HepG2 (cell line): ENCODE measurements at regions not wholly inside any gene's neighbourhood (a gene's known extent, or its start where the extent isn't known, plus 50 kb on each side); places are given as distances from the start of the nearest gene placed in this dataset.

Experiments used
- ATAC-seq: fragments of 200-7000 bp; cut with Tn5 transposase; 3 replicates; pipeline ENCODE4 v1.9.1; 2020; ENCODE audit warnings: mild to moderate bottlenecking, moderate library complexity
- BruUV-seq: library from RNA; stranded (reverse); fragments of 400-500 nt; replicated peaks from 2 replicates; lab custom pipeline; 2021; lab: Mats Ljungman, UMichigan
- CTCF ChIA-PET: fragments of 300-600 bp; formaldehyde crosslinking; extraction: SDS; loops from one replicate; lab custom pipeline; 2021; ENCODE audit warnings: low total read pairs, inconsistent platforms, low intra/inter-chr PET ratio; lab: Yijun Ruan, JAX
- POLR2A ChIA-PET: fragments of 350-600 bp; sonication (Branson Sonifier 250); formaldehyde crosslinking; loops from one replicate; lab custom pipeline; 2020; ENCODE audit warnings: antibody characterized with exemption, inconsistent platforms; lab: Yijun Ruan, JAX
- DNase-seq: peaks from one replicate; pipeline ENCODE4 v3.0.0-alpha.2; 2015; ENCODE audit warnings: low spot score
- FAIRE-seq: peaks from 3 replicates; lab custom pipeline; 2011; peaks lifted over from hg19 to GRCh38; lab: Jason Lieb, UNC
- H2AFZ ChIP-seq: one replicate; pipeline ENCODE4 v1.6.1; 2011; ENCODE audit warnings: low read length, inconsistent platforms
- H3K27ac ChIP-seq: fragments of 300-600 bp; 3 replicates; pipeline ENCODE4 v1.8.0; 2011; ENCODE audit warnings: mixed run types, mild to moderate bottlenecking, mixed read lengths, low read length, inconsistent platforms; ENCODE audit not compliant: insufficient read depth; ENCODE audit errors: extremely low read length
- H3K27me3 ChIP-seq, 2 experiments: fragments of 200-600 bp in 1 of 2; 2 replicates in 1 of 2; 3 replicates in 1 of 2; pipeline versions ENCODE4 v1.6.0 to v1.8.0; 2011; ENCODE audit warnings: low read length in 2 of 2, mild to moderate bottlenecking in 2 of 2, moderate library complexity in 2 of 2, inconsistent platforms in 1 of 2; ENCODE audit not compliant: insufficient read depth in 2 of 2, control insufficient read depth in 1 of 2
- H3K36me3 ChIP-seq, 2 experiments: fragments of 200-600 bp in 1 of 2; replicated peaks in 1 of 2; 2 replicates in 1 of 2; 3 replicates in 1 of 2; pipeline versions ENCODE4 v1.5.1 to v1.8.0; 2011; ENCODE audit warnings: low read length in 2 of 2, inconsistent platforms in 1 of 2; ENCODE audit not compliant: insufficient read depth in 2 of 2, control insufficient read depth in 1 of 2
- H3K4me1 ChIP-seq: 2 replicates; pipeline ENCODE4 v1.5.1; 2012; ENCODE audit warnings: low read length, inconsistent platforms; ENCODE audit not compliant: insufficient read depth
- H3K4me2 ChIP-seq: 2 replicates; pipeline ENCODE4 v1.6.0; 2011; ENCODE audit warnings: low read depth, low read length, inconsistent platforms
- H3K4me3 ChIP-seq, 3 experiments: fragments of 200-600 bp in 1 of 3; sonication (generic), shearing (Covaris generic) in 1 of 3; replicated peaks in 1 of 3; 2 replicates each; pipeline ENCODE4 v1.5.1; 2011 to 2016; ENCODE audit warnings: low read length in 3 of 3, inconsistent platforms in 2 of 3, low read depth in 2 of 3, mild to moderate bottlenecking in 2 of 3, control low read depth in 1 of 3, mixed read lengths in 1 of 3; ENCODE audit not compliant: insufficient read depth in 1 of 3
- H3K79me2 ChIP-seq: one replicate; pipeline ENCODE4 v1.6.1; 2011; ENCODE audit warnings: low read length, inconsistent platforms; ENCODE audit not compliant: insufficient read depth
- H3K9ac ChIP-seq: 2 replicates; pipeline ENCODE4 v1.6.0; 2011; ENCODE audit warnings: mild to moderate bottlenecking, low read depth, low read length, inconsistent platforms; ENCODE audit not compliant: insufficient read depth
- H3K9me3 ChIP-seq: 2 replicates; pipeline ENCODE4 v1.5.1; 2012; ENCODE audit warnings: mild to moderate bottlenecking, low read length
- H4K20me1 ChIP-seq: 2 replicates; pipeline ENCODE4 v1.6.0; 2011; ENCODE audit warnings: inconsistent platforms, mild to moderate bottlenecking, low read length, moderate library complexity; ENCODE audit not compliant: insufficient read depth
- ATF1 ChIP-seq: IDR thresholded peaks from 2 replicates; pipeline ENCODE4 v1.6.1; 2016; ENCODE audit warnings: mild to moderate bottlenecking, control low read depth
- ATF5 ChIP-seq: sonication (generic); formaldehyde crosslinking; IDR thresholded peaks from 2 replicates; pipeline ENCODE4 v1.4.0; 2020; ENCODE audit warnings: mild to moderate bottlenecking, low read depth, missing genetic modification reagents
- DMTF1 ChIP-seq: sonication (generic); formaldehyde crosslinking; IDR thresholded peaks from 2 replicates; pipeline ENCODE4 v1.4.0; 2020; ENCODE audit warnings: mild to moderate bottlenecking, missing genetic modification reagents
- FOXK1 ChIP-seq: sonication (generic); formaldehyde crosslinking; IDR thresholded peaks from 2 replicates; pipeline ENCODE4 v1.4.0; 2020; ENCODE audit warnings: low read depth, missing genetic modification reagents, borderline replicate concordance
- FOXP1 ChIP-seq, 2 experiments: fragments of 450-650 bp in 1 of 2; IDR thresholded peaks; 2 replicates each; pipeline ENCODE4 v1.6.1; 2017 to 2018; ENCODE audit warnings: antibody characterized with exemption in 1 of 2
- HNRNPK ChIP-seq: fragments of 200-400 bp; formaldehyde crosslinking; IDR thresholded peaks from 2 replicates; pipeline ENCODE4 v1.6.1; 2018; ENCODE audit warnings: low read length, low read depth, moderate library complexity, mild to moderate bottlenecking; ENCODE audit not compliant: poor library complexity, severe bottlenecking
- KLF11 ChIP-seq: IDR thresholded peaks from 2 replicates; pipeline ENCODE4 v1.6.1; 2016; ENCODE audit warnings: missing compliant biosample characterization
- PAX8 ChIP-seq: sonication (generic); formaldehyde crosslinking; IDR thresholded peaks from 2 replicates; pipeline ENCODE4 v1.8.0; 2022; ENCODE audit warnings: mild to moderate bottlenecking, missing genetic modification reagents, borderline replicate concordance
- PHF21A ChIP-seq: sonication (generic); formaldehyde crosslinking; IDR thresholded peaks from 2 replicates; pipeline ENCODE4 v1.5.0; 2020; ENCODE audit warnings: mild to moderate bottlenecking, missing genetic modification reagents
- RBM39 ChIP-seq: fragments of 200-400 bp; formaldehyde crosslinking; IDR thresholded peaks from one replicate; pipeline ENCODE4 v1.6.1; 2018; ENCODE audit warnings: antibody characterized with exemption, mild to moderate bottlenecking, low read depth, low read length; ENCODE audit not compliant: poor library complexity, severe bottlenecking
- RCOR2 ChIP-seq: IDR thresholded peaks from 2 replicates; pipeline ENCODE4 v1.6.1; 2016; ENCODE audit warnings: missing biosample characterization, missing genetic modification reagents
- SALL1 ChIP-seq: sonication (generic); formaldehyde crosslinking; IDR thresholded peaks from 2 replicates; pipeline ENCODE4 v1.8.0; 2022; ENCODE audit warnings: mild to moderate bottlenecking, missing genetic modification reagents
- SP4 ChIP-seq: sonication (generic); formaldehyde crosslinking; IDR thresholded peaks from 2 replicates; pipeline ENCODE4 v1.8.1; 2023; ENCODE audit warnings: mild to moderate bottlenecking, missing genetic modification reagents
- SRSF9 ChIP-seq: fragments of 200-400 bp; formaldehyde crosslinking; IDR thresholded peaks from 2 replicates; pipeline ENCODE4 v1.6.1; 2018; ENCODE audit warnings: borderline replicate concordance, mild to moderate bottlenecking, low read depth, low read length; ENCODE audit not compliant: insufficient read depth, poor library complexity, severe bottlenecking
- TRIM22 ChIP-seq: fragments of 450-650 bp; IDR thresholded peaks from 2 replicates; pipeline ENCODE4 v1.6.1; 2017
- YEATS4 ChIP-seq: sonication (generic); formaldehyde crosslinking; IDR thresholded peaks from 2 replicates; pipeline ENCODE4 v1.4.0; 2020; ENCODE audit warnings: missing genetic modification reagents, borderline replicate concordance
- ZNF24 ChIP-seq: fragments of 450-650 bp; IDR thresholded peaks from 2 replicates; pipeline ENCODE4 v1.6.1; 2017; ENCODE audit warnings: antibody characterized with exemption, mild to moderate bottlenecking
- ZNF263 ChIP-seq: sonication (generic); formaldehyde crosslinking; IDR thresholded peaks from 2 replicates; pipeline ENCODE4 v1.4.0; 2020; ENCODE audit warnings: missing genetic modification reagents
- ZNF281 ChIP-seq: sonication (generic); formaldehyde crosslinking; IDR thresholded peaks from 2 replicates; pipeline ENCODE4 v1.4.0; 2020; ENCODE audit warnings: missing genetic modification reagents, borderline replicate concordance
- ZNF773 ChIP-seq: sonication (generic); formaldehyde crosslinking; IDR thresholded peaks from 2 replicates; pipeline ENCODE4 v1.4.0; 2020; ENCODE audit warnings: missing genetic modification reagents, borderline replicate concordance
- WGBS: methylation state at CpG from one replicate; pipeline ENCODE4 v1.1.6; 2017; ENCODE audit warnings: low lambda C conversion rate; 5-methylcytosine and 5-hydroxymethylcytosine counted together
- in situ Hi-C: cut with HindIII; loops from 2 replicates; pipeline ENCODE4 v1.10.0; 2017; ENCODE audit warnings: low pct_unique_long_range_greater_than_20kb; ENCODE audit not compliant: extremely low pct_ligation_motif_present
- intact Hi-C: fragments of 100-400 bp; cut with micrococcal nuclease; formaldehyde crosslinking; loops from one replicate; pipeline ENCODE4 v1.10.0; 2022; ENCODE audit not compliant: unreplicated experiment

GRCh38 chr5:93243481-93243880 lies 337.5 kb downstream of the NR2F1-AS1 start:
- no peak overlapping the region for H3K4me2 ChIP-seq

More at GRCh38 chr5:93243481-93243880, 337.5 kb downstream of the NR2F1-AS1 start:
- H3K9ac ChIP-seq: no peak overlapping the region
- BruUV-seq: no TSS peak
- peaks cover 56% of the 10 kb centered on the region for H3K4me1 ChIP-seq
- intact Hi-C loops: loop anchor here (10.0 kb wide), 2 partner anchors 89 to 299 kb away; no protein-coding TSS in a partner anchor
- H2AFZ ChIP-seq: peak overlapping the region; percentile 45
- H3K4me3 ChIP-seq: no peak overlapping the region
- H3K36me3 ChIP-seq: no peaks in the 10 kb centered on the region
- ATAC-seq (no peak), DNase-seq (no peak), FAIRE-seq (no peak)
- no peaks in the 10 kb centered on the region for H4K20me1 ChIP-seq
- CTCF ChIA-PET: no interaction called here
- H3K9me3 ChIP-seq: no peaks in the 10 kb centered on the region
- no peaks in the 10 kb centered on the region for H3K27me3 ChIP-seq
- 97% methylated on average over 1 of the region's 1 CpG for WGBS
- H3K27ac ChIP-seq: no peak overlapping the region
- TF ChIP-seq HNRNPK (no peak), RBM39 (no peak), ATF5 (CRISPR knock-in tag) (no peak), PAX8 (no peak), TRIM22 (no peak), KLF11 (CRISPR knock-in tag) (no peak), SRSF9 (no peak), ATF1 (CRISPR knock-in tag) (no peak), SP4 (CRISPR knock-in tag) (no peak), RCOR2 (CRISPR knock-in tag) (no peak), YEATS4 (CRISPR knock-in tag) (no peak), FOXP1 (IDR thresholded peaks at IDR 0.05) (no peak), FOXP1 (CRISPR knock-in tag; IDR thresholded peaks at IDR 0.05) (no peak), DMTF1 (CRISPR knock-in tag) (no peak), ZNF281 (no peak), ZNF24 (no peak), PHF21A (CRISPR knock-in tag) (no peak), SALL1 (CRISPR knock-in tag) (no peak), ZNF773 (no peak), ZNF263 (CRISPR knock-in tag) (no peak), FOXK1 (CRISPR knock-in tag) (no peak)
- POLR2A ChIA-PET: no interaction called here
- no peaks in the 10 kb centered on the region for H3K79me2 ChIP-seq
- in situ Hi-C loops: loop anchor here (10.0 kb wide), 2 partner anchors 299 to 359 kb away; no protein-coding TSS in a partner anchor
